Transverse colon (tissue), 4 donors: ENCODE measurements at regions not wholly inside any gene's neighbourhood (a gene's known extent, or its start where the extent isn't known, plus 50 kb on each side); places are given as distances from the start of the nearest gene placed in this dataset.

Experiments used
- POLR2AphosphoS5 ChIP-seq, 3 donors: sonication (generic); formaldehyde crosslinking; IDR thresholded peaks; one replicate each; pipeline ENCODE4 v1.6.1; 2016; ENCODE audit warnings: antibody characterized with exemption in 3 of 3
- TF ChIP-seq, protein P1 (sequence below), 5 experiments: fragments of 200-600 bp in 3 of 5; fragments of 450-650 bp in 2 of 5; sonication (generic) in 3 of 5; IDR thresholded peaks; 1 replicate in 2 of 5; 2 replicates in 3 of 5; pipeline ENCODE4 v1.5.1; 2016 to 2017; ENCODE audit warnings: antibody characterized with exemption in 5 of 5, inconsistent platforms in 3 of 5, mild to moderate bottlenecking in 2 of 5, moderate library complexity in 1 of 5

DNA sequence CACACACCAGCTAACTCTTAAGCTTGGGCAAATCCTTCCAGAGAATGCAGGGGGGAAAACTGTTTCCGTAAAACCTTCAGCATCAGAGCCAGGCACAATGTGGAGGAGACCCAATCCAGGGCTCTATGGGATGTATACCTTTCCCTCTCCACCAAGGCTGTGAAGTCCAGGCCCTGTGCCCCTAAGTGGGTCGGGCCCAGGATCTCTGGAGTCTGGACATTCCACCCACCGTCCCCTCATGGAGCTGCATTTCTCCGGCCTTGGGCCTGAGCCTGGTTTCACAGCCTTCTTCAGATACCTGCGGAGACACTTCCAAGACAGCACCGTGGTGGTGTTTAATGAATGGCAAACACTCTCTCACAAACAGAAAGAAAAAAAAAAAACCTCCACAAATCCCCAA is 186.2 kb downstream of the URI1 start:
- TF ChIP-seq, protein P1, sequence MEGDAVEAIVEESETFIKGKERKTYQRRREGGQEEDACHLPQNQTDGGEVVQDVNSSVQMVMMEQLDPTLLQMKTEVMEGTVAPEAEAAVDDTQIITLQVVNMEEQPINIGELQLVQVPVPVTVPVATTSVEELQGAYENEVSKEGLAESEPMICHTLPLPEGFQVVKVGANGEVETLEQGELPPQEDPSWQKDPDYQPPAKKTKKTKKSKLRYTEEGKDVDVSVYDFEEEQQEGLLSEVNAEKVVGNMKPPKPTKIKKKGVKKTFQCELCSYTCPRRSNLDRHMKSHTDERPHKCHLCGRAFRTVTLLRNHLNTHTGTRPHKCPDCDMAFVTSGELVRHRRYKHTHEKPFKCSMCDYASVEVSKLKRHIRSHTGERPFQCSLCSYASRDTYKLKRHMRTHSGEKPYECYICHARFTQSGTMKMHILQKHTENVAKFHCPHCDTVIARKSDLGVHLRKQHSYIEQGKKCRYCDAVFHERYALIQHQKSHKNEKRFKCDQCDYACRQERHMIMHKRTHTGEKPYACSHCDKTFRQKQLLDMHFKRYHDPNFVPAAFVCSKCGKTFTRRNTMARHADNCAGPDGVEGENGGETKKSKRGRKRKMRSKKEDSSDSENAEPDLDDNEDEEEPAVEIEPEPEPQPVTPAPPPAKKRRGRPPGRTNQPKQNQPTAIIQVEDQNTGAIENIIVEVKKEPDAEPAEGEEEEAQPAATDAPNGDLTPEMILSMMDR (IDR thresholded peaks at IDR 0.05), result no peak
- no peak for TF ChIP-seq POLR2AphosphoS5 (IDR thresholded peaks at IDR 0.05)
